IPS DF 6.9 (cell line): ENCODE measurements at regions not wholly inside any gene's neighbourhood (a gene's known extent, or its start where the extent isn't known, plus 50 kb on each side); places are given as distances from the start of the nearest gene placed in this dataset.

Experiments
- DNase-seq: peaks from one replicate; pipeline ENCODE4 v3.0.0-alpha.2; 2013; ENCODE audit warnings: low read depth, low spot score
- H3K27ac ChIP-seq: one replicate; pipeline ENCODE4 v1.5.1; 2013; ENCODE audit warnings: low read length, control low read depth
- H3K27me3 ChIP-seq: 2 replicates; pipeline ENCODE4 v1.6.1; 2013; ENCODE audit warnings: mild to moderate bottlenecking, low read length; ENCODE audit not compliant: control insufficient read depth, insufficient read depth
- H3K36me3 ChIP-seq: 2 replicates; pipeline ENCODE4 v1.6.1; 2013; ENCODE audit warnings: low read length; ENCODE audit not compliant: control insufficient read depth, insufficient read depth
- H3K4me1 ChIP-seq: 2 replicates; pipeline ENCODE4 v1.6.1; 2013; ENCODE audit warnings: low read length; ENCODE audit not compliant: control insufficient read depth, insufficient read depth
- H3K4me3 ChIP-seq: 2 replicates; pipeline ENCODE4 v1.5.1; 2013; ENCODE audit warnings: mild to moderate bottlenecking, low read length
- H3K9me3 ChIP-seq: 2 replicates; pipeline ENCODE4 v1.6.1; 2013; ENCODE audit warnings: low read length, inconsistent platforms; ENCODE audit not compliant: control insufficient read depth, insufficient read depth
- WGBS: extraction: QIAGEN DNeasy Blood & Tissue Kit; methylation state at CpG from one replicate; pipeline ENCODE4 v1.1.7; 2013; ENCODE audit warnings: mixed read lengths, missing lambda C conversion rate; ENCODE audit not compliant: insufficient read length, insufficient coverage; 5-methylcytosine and 5-hydroxymethylcytosine counted together

DNA sequence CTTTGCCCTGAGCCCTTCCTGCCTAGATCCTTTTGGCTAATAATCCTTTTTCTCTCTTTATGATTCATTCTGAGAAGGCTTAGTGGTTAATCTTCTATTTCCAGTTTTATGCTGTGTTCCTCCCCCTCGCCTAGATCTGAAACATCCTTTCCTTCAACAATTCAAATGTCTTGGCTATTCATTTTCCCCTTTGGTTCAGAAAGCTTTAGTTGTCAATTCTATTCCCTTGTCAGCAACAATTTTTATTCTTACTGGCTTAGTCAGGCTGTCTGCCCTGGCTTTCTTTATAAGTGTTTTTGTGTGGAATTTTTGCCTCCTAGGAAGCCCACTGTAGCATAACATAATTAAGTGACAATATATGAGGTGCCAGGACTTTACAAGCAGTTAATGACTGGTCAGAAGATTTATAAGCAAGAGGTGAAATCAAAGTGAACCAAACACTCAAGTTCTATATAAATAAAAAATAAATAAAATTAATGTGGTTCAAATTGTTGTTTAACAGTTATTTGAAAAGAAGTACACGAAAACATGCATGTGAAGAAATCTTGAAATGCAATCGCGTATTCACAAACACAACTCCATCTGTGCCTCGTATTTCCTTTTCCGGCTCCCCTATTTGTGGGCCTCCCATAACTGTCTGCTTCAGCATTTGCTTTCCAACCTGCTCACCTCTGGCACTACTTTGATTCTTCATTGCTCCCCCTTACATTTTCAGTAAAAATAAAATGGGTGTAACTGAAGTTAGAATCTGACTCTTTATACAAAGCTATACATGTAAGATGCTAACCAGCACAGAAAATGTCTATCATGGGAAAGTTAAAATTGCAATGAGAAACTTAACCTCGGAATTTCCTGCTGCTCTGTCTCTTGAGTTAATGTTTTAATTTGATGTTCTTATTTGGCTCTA, 235.4 kb downstream of the SPRY1 start:
- DNase-seq: no peak
- no CpG with 5 or more reads among the region's 7 CpGs for WGBS

GRCh38 chr4:123632693-123633030, 236.1 kb downstream of the SPRY1 start:
- H3K36me3 ChIP-seq: no peaks in the 10 kb centered on the region
- no peak overlapping the region for H3K4me3 ChIP-seq
- H3K9me3 ChIP-seq: no peaks in the 10 kb centered on the region
- no CpG with 5 or more reads among the region's 3 CpGs for WGBS
- no peak for DNase-seq
- H3K4me1 ChIP-seq: no peaks in the 10 kb centered on the region
- H3K27ac ChIP-seq: no peak overlapping the region
- H3K27me3 ChIP-seq: no peaks in the 10 kb centered on the region

More for the DNA sequence above, 235.4 kb downstream of the SPRY1 start:
- H3K9me3 ChIP-seq: no peaks in the 10 kb centered on the region
- no peaks in the 10 kb centered on the region for H3K4me1 ChIP-seq
- no peak overlapping the region for H3K27ac ChIP-seq
- no peaks in the 10 kb centered on the region for H3K27me3 ChIP-seq
- H3K4me3 ChIP-seq: no peak overlapping the region
- no peaks in the 10 kb centered on the region for H3K36me3 ChIP-seq

DNA sequence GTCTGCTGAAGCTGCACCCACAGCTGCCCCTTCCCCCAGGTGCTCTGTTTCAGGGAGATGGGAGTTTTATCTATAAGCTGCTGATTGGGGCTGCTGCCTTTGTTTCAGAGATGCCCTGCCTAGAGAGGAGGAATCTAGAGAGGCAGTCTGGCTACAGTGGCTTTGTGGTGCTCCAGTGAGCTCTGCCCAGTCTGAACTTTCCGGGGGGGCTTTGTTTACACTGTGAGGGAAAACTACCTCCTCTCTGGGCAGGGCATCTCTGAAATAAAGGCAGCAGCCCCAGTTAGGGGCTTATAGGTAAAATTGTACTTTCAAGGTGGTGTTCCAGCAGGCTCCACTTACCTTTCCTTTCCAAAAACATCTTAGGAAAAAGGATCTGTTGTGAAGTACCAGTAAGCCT, 242.2 kb downstream of the SPRY1 start:
- WGBS: no CpG with 5 or more reads among the region's 1 CpG
- Histone ChIP-seq H3K9me3 (no peaks in the 10 kb centered on the region), H3K36me3 (no peaks in the 10 kb centered on the region), H3K27ac (no peak overlapping the region), H3K4me1 (no peaks in the 10 kb centered on the region), H3K27me3 (no peaks in the 10 kb centered on the region), H3K4me3 (no peak overlapping the region)
- no peak for DNase-seq

DNA sequence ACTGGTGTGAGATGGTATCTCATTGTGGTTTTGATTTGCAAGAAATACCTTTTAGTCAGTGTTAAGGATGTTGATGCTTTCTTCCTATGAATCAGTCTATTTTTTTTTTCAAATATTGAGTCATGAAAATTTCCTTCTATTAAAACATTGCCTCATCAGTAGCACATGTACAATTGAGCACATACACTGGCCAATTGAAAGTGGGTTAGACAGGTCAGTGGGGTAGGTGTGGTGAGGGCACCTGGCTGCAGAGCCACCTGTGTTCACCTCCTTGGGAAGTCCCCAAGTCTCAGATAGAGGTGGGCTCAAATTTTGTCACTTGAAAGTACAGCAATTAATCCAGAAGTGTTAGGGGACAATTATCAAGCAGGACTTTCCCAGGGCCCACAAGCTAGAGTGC, 243.7 kb downstream of the SPRY1 start:
- Histone ChIP-seq H3K27ac (no peak overlapping the region), H3K36me3 (no peaks in the 10 kb centered on the region), H3K4me3 (no peak overlapping the region), H3K27me3 (no peaks in the 10 kb centered on the region), H3K9me3 (no peaks in the 10 kb centered on the region), H3K4me1 (no peaks in the 10 kb centered on the region)
- no peak for DNase-seq

- H3K4me3 ChIP-seq: no peak overlapping the region
- no peaks in the 10 kb centered on the region for H3K36me3 ChIP-seq
- 83% methylated on average over 1 of the region's 2 CpGs for WGBS
- no peak for DNase-seq
- no peaks in the 10 kb centered on the region for H3K9me3 ChIP-seq
- H3K27me3 ChIP-seq: no peaks in the 10 kb centered on the region
- H3K4me1 ChIP-seq: no peaks in the 10 kb centered on the region
- no peak overlapping the region for H3K27ac ChIP-seq
Observed at GRCh38 chr4:123640824-123641223, 244.2 kb downstream of the SPRY1 start.

- H3K27ac ChIP-seq: no peak overlapping the region
- no peak for DNase-seq
- H3K4me1 ChIP-seq: no peaks in the 10 kb centered on the region
- no peaks in the 10 kb centered on the region for H3K27me3 ChIP-seq
- no peaks in the 10 kb centered on the region for H3K9me3 ChIP-seq
- WGBS: no CpG with 5 or more reads among the region's 1 CpG
- no peak overlapping the region for H3K4me3 ChIP-seq
- no peaks in the 10 kb centered on the region for H3K36me3 ChIP-seq
Observed at GRCh38 chr4:123643691-123644090, 247.1 kb downstream of the SPRY1 start.

DNA sequence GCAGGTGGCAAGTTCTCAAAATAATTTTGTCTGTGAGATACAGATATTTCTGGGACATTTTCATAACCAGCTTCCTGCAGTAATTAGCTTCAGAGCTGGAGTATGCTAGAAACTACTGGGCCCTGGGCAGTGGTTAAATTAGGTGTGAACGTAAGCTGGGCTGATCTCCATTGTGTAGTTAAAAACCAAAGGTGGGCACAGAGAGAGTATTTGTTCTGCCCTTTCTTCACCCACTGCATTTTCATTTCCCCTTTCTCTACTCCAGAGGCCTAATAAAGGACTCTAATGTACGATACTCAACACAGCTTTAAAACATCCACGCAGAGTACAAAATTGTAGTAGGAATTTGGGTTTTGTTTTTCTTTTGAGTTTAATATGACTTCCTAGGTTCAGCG, 252.7 kb downstream of the SPRY1 start:
- Histone ChIP-seq H3K27me3 (no peaks in the 10 kb centered on the region), H3K36me3 (no peaks in the 10 kb centered on the region), H3K9me3 (no peaks in the 10 kb centered on the region), H3K27ac (no peak overlapping the region), H3K4me1 (0 out of 2 replicates have a peak, but pooled peaks cover 1% of the 10 kb centered on the region), H3K4me3 (no peak overlapping the region)
- no peak for DNase-seq
- no CpG with 5 or more reads among the region's 4 CpGs for WGBS

GRCh38 chr4:123649645-123650391, 253.2 kb downstream of the SPRY1 start:
- no peak overlapping the region for H3K4me3 ChIP-seq
- H3K9me3 ChIP-seq: no peaks in the 10 kb centered on the region
- H3K27ac ChIP-seq: no peak overlapping the region
- no peaks in the 10 kb centered on the region for H3K27me3 ChIP-seq
- H3K36me3 ChIP-seq: no peaks in the 10 kb centered on the region
- H3K4me1 ChIP-seq: 0 out of 2 replicates have a peak, but pooled peaks cover 1% of the 10 kb centered on the region
- WGBS: no CpG with 5 or more reads among the region's 11 CpGs
- DNase-seq: no peak

DNA sequence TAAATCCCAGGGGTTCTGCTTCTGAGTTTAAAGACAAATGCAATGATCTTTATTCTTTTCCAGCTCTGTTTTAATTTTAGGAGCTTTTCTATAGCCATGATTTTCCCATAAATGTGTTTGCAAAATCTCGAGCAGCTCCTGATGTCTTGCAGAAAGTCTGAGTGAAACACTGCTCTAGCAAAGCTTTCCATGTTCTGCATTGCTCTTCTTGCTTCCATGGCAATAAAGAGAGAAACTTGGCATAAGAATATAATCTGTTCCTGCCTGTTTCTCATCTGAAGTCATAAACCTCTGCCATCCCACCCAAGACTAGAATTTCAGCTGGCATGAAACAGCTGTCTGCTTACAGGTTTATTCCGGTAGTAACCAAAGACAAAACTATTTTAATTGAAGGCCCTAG, 254.5 kb downstream of the SPRY1 start:
- Histone ChIP-seq H3K27ac (no peak overlapping the region), H3K4me1 (0 out of 2 replicates have a peak, but pooled peaks cover 1% of the 10 kb centered on the region), H3K27me3 (no peaks in the 10 kb centered on the region), H3K4me3 (no peak overlapping the region), H3K36me3 (no peaks in the 10 kb centered on the region), H3K9me3 (no peaks in the 10 kb centered on the region)
- no peak for DNase-seq
- no CpG with 5 or more reads among the region's 2 CpGs for WGBS

- no CpG with 5 or more reads among the region's 1 CpG for WGBS
Observed at GRCh38 chr4:123651536-123652180, 255.1 kb downstream of the SPRY1 start.

More at GRCh38 chr4:123651536-123652180, 255.1 kb downstream of the SPRY1 start:
- Histone ChIP-seq H3K4me1 (0 out of 2 replicates have a peak, but pooled peaks cover 1% of the 10 kb centered on the region), H3K9me3 (no peaks in the 10 kb centered on the region), H3K27ac (no peak overlapping the region), H3K36me3 (no peaks in the 10 kb centered on the region), H3K27me3 (no peaks in the 10 kb centered on the region), H3K4me3 (no peak overlapping the region)
- no peak for DNase-seq
